Hepatocyte (in vitro differentiated cells): ENCODE measurements at regions not wholly inside any gene's neighbourhood (a gene's known extent, or its start where the extent isn't known, plus 50 kb on each side); places are given as distances from the start of the nearest gene placed in this dataset.

ENCODE experiments used
- EZH2 ChIP-seq: fragments of 200-600 bp; sonication (generic); IDR thresholded peaks from 2 replicates; pipeline ENCODE4 v1.6.1; 2016; ENCODE audit warnings: antibody characterized with exemption, mild to moderate bottlenecking, borderline replicate concordance
- EZH2phosphoT487 ChIP-seq: fragments of 200-600 bp; sonication (generic); IDR thresholded peaks from one replicate; pipeline ENCODE4 v1.6.1; 2018; ENCODE audit warnings: antibody characterized with exemption, mild to moderate bottlenecking, low read depth, moderate library complexity; ENCODE audit not compliant: unreplicated experiment, severe bottlenecking
- TF ChIP-seq, protein P1 (sequence below): fragments of 200-600 bp; sonication (generic); IDR thresholded peaks from 2 replicates; pipeline ENCODE4 v1.5.1; 2016; ENCODE audit warnings: antibody characterized with exemption, mild to moderate bottlenecking; ENCODE audit not compliant: poor library complexity

DNA sequence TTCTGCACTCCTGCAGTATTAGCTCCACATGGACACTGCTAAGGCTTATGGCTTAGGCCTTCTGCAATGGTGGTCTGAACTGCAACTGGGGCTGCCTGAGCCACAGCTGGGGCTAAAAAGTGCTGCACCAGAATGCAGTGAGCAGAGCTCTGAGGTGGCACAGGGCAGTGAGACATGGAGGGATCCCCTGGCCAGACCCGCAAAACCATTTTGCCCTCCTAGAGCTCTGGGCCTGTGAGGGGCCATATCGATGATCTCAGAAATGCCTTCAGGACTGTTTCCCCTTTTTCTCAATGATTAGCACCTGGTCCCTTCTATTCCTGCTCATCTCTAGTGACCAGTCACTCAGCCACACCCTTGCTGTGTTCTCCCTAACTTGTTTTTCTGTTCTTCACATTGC lies 397.7 kb downstream of the UQCRFS1 start:
- TF ChIP-seq EZH2phosphoT487 (no peak), EZH2 (no peak)
- TF ChIP-seq, protein P1, sequence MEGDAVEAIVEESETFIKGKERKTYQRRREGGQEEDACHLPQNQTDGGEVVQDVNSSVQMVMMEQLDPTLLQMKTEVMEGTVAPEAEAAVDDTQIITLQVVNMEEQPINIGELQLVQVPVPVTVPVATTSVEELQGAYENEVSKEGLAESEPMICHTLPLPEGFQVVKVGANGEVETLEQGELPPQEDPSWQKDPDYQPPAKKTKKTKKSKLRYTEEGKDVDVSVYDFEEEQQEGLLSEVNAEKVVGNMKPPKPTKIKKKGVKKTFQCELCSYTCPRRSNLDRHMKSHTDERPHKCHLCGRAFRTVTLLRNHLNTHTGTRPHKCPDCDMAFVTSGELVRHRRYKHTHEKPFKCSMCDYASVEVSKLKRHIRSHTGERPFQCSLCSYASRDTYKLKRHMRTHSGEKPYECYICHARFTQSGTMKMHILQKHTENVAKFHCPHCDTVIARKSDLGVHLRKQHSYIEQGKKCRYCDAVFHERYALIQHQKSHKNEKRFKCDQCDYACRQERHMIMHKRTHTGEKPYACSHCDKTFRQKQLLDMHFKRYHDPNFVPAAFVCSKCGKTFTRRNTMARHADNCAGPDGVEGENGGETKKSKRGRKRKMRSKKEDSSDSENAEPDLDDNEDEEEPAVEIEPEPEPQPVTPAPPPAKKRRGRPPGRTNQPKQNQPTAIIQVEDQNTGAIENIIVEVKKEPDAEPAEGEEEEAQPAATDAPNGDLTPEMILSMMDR = no peak
